Aorta (tissue), 5 donors: ENCODE measurements at regions not wholly inside any gene's neighbourhood (a gene's known extent, or its start where the extent isn't known, plus 50 kb on each side); places are given as distances from the start of the nearest gene placed in this dataset.

Source experiments
- ATAC-seq: fragments of 200-7000 bp; cut with Tn5 transposase; one replicate; pipeline ENCODE4 v1.9.1; 2022; ENCODE audit warnings: moderate library complexity; ENCODE audit not compliant: low FRiP score
- DNase-seq, 2 donors: peaks; one replicate each; pipeline ENCODE4 v3.0.0-alpha.2; 2020
- H3K27ac ChIP-seq, 2 donors: one replicate each; pipeline ENCODE4 v1.5.1; 2013; ENCODE audit warnings: low read length in 2 of 2, mild to moderate bottlenecking in 2 of 2, moderate library complexity in 2 of 2, control low read depth in 1 of 2, inconsistent platforms in 1 of 2, low read depth in 1 of 2
- H3K27me3 ChIP-seq, 2 donors: one replicate each; pipeline ENCODE4 v1.6.1; 2013; ENCODE audit warnings: control low read depth in 1 of 2, low read length in 1 of 2, mild to moderate bottlenecking in 1 of 2, moderate library complexity in 1 of 2; ENCODE audit not compliant: insufficient read depth in 2 of 2, control insufficient read depth in 1 of 2
- H3K36me3 ChIP-seq, 2 donors: one replicate each; pipeline ENCODE4 v1.6.1; 2013; ENCODE audit warnings: control low read depth in 1 of 2, low read length in 1 of 2, mild to moderate bottlenecking in 1 of 2; ENCODE audit not compliant: insufficient read depth in 2 of 2, control insufficient read depth in 1 of 2
- H3K4me1 ChIP-seq, 2 donors: one replicate each; pipeline ENCODE4 v1.6.1; 2013; ENCODE audit warnings: low read length in 2 of 2, control low read depth in 1 of 2, mild to moderate bottlenecking in 1 of 2, moderate library complexity in 1 of 2; ENCODE audit not compliant: insufficient read depth in 2 of 2, control insufficient read depth in 1 of 2
- H3K4me3 ChIP-seq, 2 donors: one replicate each; pipeline ENCODE4 v1.5.1; 2013; ENCODE audit warnings: low read length in 2 of 2, control low read depth in 1 of 2, mild to moderate bottlenecking in 1 of 2
- H3K9me3 ChIP-seq: one replicate; pipeline ENCODE4 v1.6.1; 2013; ENCODE audit warnings: mild to moderate bottlenecking, low read length; ENCODE audit not compliant: control insufficient read depth
- WGBS, 2 donors: extraction: QIAGEN DNeasy Blood & Tissue Kit; methylation state at CpG; one replicate each; pipeline ENCODE4 v1.1.7; 2013; 5-methylcytosine and 5-hydroxymethylcytosine counted together
- intact Hi-C, 2 donors: fragments of 100-400 bp; cut with DNase I; formaldehyde crosslinking; loops; one replicate each; pipeline versions ENCODE4 v1.14.2 to v1.15.0; 2022
- donor health status: healthy with polysubstance abuse.
- donor health status: Bipolar disorder and iron deficiency.
- donor health status: DM: no; HTN: no; CAD: no.
- donor health status: DM: no; HTN: no; CAD: no.
- donor health status: DM: yes; HTN: yes; CAD: no.

- Histone ChIP-seq H3K36me3 (no peaks in the 10 kb centered on the region), H3K4me3 (no peak overlapping the region), H3K4me1 (no peaks in the 10 kb centered on the region), H3K9me3 (no peaks in the 10 kb centered on the region), H3K27ac (no peak overlapping the region), H3K27me3 (no peaks in the 10 kb centered on the region)
- DNase-seq (no peak), ATAC-seq (no peak)
- intact Hi-C loops, result no loop called here
- 67 to 73% methylated on average over 4 of the region's 4 CpGs for WGBS, 2 donors
Measured at GRCh38 chr4:59814402-59815010, 1385.6 kb upstream of the ADGRL3 start.

- Histone ChIP-seq H3K4me3 (no peak overlapping the region), H3K36me3 (no peaks in the 10 kb centered on the region), H3K27me3 (no peaks in the 10 kb centered on the region), H3K27ac (no peak overlapping the region), H3K9me3 (no peaks in the 10 kb centered on the region), H3K4me1 (no peaks in the 10 kb centered on the region)
- WGBS, 2 donors, result 87 to 88% methylated on average over 7 of the region's 7 CpGs
- DNase-seq, result no peak
- intact Hi-C loops, result no loop called here
- no peak for ATAC-seq
Measured at GRCh38 chr4:59818656-59819055, 1381.5 kb upstream of the ADGRL3 start.

GRCh38 chr4:59823311-59823710, 1376.8 kb upstream of the ADGRL3 start:
- H3K4me1 ChIP-seq, result no peaks in the 10 kb centered on the region
- intact Hi-C loops, result no loop called here
- H3K9me3 ChIP-seq, result no peaks in the 10 kb centered on the region
- H3K36me3 ChIP-seq, result no peaks in the 10 kb centered on the region
- H3K27me3 ChIP-seq, result no peaks in the 10 kb centered on the region
- WGBS, 2 donors, result 42 to 46% methylated on average over 2 of the region's 2 CpGs
- no peak overlapping the region for H3K27ac ChIP-seq
- no peak overlapping the region for H3K4me3 ChIP-seq
- ATAC-seq (no peak), DNase-seq (no peak)

- no peak overlapping the region for H3K4me3 ChIP-seq
- intact Hi-C loops, result no loop called here
- ATAC-seq, result no peak
- H3K27ac ChIP-seq, result no peak overlapping the region
- H3K9me3 ChIP-seq, result no peaks in the 10 kb centered on the region
- WGBS, 2 donors, result 53 to 59% methylated on average over 6 of the region's 6 CpGs
- no peaks in the 10 kb centered on the region for H3K36me3 ChIP-seq
- H3K4me1 ChIP-seq, result no peaks in the 10 kb centered on the region
- no peaks in the 10 kb centered on the region for H3K27me3 ChIP-seq
- no peak for DNase-seq
Measured at GRCh38 chr4:59825104-59825503, 1375.0 kb upstream of the ADGRL3 start.

GRCh38 chr4:59831746-59832145, 1368.4 kb upstream of the ADGRL3 start:
- no peaks in the 10 kb centered on the region for H3K36me3 ChIP-seq
- no peak overlapping the region for H3K4me3 ChIP-seq
- 79 to 90% methylated on average over 2 of the region's 2 CpGs for WGBS, 2 donors
- intact Hi-C loops, result no loop called here
- DNase-seq (no peak), ATAC-seq (no peak)
- no peaks in the 10 kb centered on the region for H3K27me3 ChIP-seq
- H3K4me1 ChIP-seq, result no peaks in the 10 kb centered on the region
- H3K9me3 ChIP-seq, result no peaks in the 10 kb centered on the region
- H3K27ac ChIP-seq, result no peak overlapping the region

- Histone ChIP-seq H3K9me3 (peaks cover 1% of the 10 kb centered on the region), H3K4me3 (no peak overlapping the region), H3K27me3 (no peaks in the 10 kb centered on the region), H3K27ac (no peak overlapping the region), H3K36me3 (no peaks in the 10 kb centered on the region), H3K4me1 (no peaks in the 10 kb centered on the region)
- intact Hi-C loops, result no loop called here
- no peak for ATAC-seq
- no peak for DNase-seq
Measured at GRCh38 chr4:59834943-59835342, 1365.2 kb upstream of the ADGRL3 start.

GRCh38 chr4:59837751-59838150, 1362.4 kb upstream of the ADGRL3 start:
- no peaks in the 10 kb centered on the region for H3K36me3 ChIP-seq
- no peaks in the 10 kb centered on the region for H3K27me3 ChIP-seq
- no peak for DNase-seq
- peaks cover 1% of the 10 kb centered on the region for H3K9me3 ChIP-seq
- no peak for ATAC-seq
- no peaks in the 10 kb centered on the region for H3K4me1 ChIP-seq
- no peak overlapping the region for H3K4me3 ChIP-seq
- H3K27ac ChIP-seq, result no peak overlapping the region
- 76 to 79% methylated on average over 1 of the region's 1 CpG for WGBS, 2 donors
- intact Hi-C loops, result no loop called here

GRCh38 chr4:59838236-59838635, 1361.9 kb upstream of the ADGRL3 start:
- Histone ChIP-seq H3K36me3 (no peaks in the 10 kb centered on the region), H3K4me3 (no peak overlapping the region), H3K27ac (no peak overlapping the region), H3K4me1 (no peaks in the 10 kb centered on the region), H3K9me3 (peaks cover 1% of the 10 kb centered on the region), H3K27me3 (no peaks in the 10 kb centered on the region)
- intact Hi-C loops, result no loop called here
- DNase-seq (no peak), ATAC-seq (no peak)
- WGBS, 2 donors, result 87 to 89% methylated on average over 3 of the region's 3 CpGs

GRCh38 chr4:59841698-59842097, 1358.4 kb upstream of the ADGRL3 start:
- H3K36me3 ChIP-seq, result no peaks in the 10 kb centered on the region
- no peak overlapping the region for H3K27ac ChIP-seq
- H3K4me1 ChIP-seq, result no peaks in the 10 kb centered on the region
- WGBS, 2 donors, result 29 to 40% methylated on average over 1 of the region's 1 CpG
- intact Hi-C loops, result no loop called here
- H3K9me3 ChIP-seq, result peaks cover 1% of the 10 kb centered on the region
- H3K4me3 ChIP-seq, result no peak overlapping the region
- ATAC-seq, result no peak
- no peak for DNase-seq
- no peaks in the 10 kb centered on the region for H3K27me3 ChIP-seq
